ENCODE measurements at regions not wholly inside any gene's neighbourhood (a gene's known extent, or its start where the extent isn't known, plus 50 kb on each side); places are given as distances from the start of the nearest gene placed in this dataset.

DNA sequence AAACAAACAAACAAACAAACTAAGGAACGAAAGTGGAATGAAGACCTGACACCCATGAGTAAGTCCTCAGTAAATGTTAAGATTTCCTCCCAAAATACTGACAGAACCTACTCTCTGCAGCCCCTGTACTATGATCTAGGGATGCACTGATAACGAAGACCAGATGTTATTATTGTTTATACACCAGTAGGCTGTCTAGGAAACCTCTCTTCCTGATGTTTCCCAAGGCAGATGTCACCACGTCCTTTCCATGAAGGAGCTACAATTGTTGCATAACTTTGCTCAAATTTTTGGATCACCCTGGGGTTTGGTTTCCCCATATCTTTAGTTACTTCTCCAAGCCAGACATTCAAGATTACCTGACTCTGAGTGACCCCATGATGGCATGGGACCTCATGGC, 340.7 kb downstream of the MIAT start:
- intact Hi-C loops (cut with DNase I): no loop called here
- TF ChIP-seq, protein P1, sequence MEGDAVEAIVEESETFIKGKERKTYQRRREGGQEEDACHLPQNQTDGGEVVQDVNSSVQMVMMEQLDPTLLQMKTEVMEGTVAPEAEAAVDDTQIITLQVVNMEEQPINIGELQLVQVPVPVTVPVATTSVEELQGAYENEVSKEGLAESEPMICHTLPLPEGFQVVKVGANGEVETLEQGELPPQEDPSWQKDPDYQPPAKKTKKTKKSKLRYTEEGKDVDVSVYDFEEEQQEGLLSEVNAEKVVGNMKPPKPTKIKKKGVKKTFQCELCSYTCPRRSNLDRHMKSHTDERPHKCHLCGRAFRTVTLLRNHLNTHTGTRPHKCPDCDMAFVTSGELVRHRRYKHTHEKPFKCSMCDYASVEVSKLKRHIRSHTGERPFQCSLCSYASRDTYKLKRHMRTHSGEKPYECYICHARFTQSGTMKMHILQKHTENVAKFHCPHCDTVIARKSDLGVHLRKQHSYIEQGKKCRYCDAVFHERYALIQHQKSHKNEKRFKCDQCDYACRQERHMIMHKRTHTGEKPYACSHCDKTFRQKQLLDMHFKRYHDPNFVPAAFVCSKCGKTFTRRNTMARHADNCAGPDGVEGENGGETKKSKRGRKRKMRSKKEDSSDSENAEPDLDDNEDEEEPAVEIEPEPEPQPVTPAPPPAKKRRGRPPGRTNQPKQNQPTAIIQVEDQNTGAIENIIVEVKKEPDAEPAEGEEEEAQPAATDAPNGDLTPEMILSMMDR (IDR thresholded peaks at IDR 0.05; ENCODE audit: borderline replicate concordance, extremely low read depth, insufficient read depth): no peak

DNA sequence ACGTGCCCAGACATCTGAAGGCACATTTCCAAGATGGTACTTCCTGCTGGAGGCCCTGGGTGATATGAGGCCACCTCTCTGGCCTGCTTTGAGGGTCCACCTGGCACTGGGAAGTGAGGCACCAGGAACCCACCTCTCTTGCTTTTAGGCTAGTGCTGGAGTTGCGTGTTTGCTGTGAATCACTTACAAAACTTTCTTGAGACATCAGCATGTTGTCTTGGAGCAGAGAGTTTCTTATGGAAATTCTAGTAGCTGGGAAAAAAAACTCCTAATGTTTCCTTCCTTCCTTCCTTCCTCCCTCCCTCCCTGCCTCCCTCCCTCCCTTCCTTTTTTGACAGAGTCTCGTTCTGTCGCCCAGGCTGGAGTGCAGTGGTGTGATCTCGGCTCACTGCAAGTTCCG, 341.3 kb downstream of the MIAT start:
- no peaks in the 10 kb centered on the region for H3K4me1 ChIP-seq (ENCODE audit: control insufficient read depth in 2 of 3, insufficient read depth in 2 of 3, low read depth in 1 of 3, low read length in 3 of 3)
- no peak overlapping the region for H3K9ac ChIP-seq (ENCODE audit: low read length in 3 of 3)
- no peak overlapping the region for H3K27ac ChIP-seq (ENCODE audit: low read depth in 2 of 2, low read length in 2 of 2)
- TF ChIP-seq, protein P1 (IDR thresholded peaks at IDR 0.05; ENCODE audit: borderline replicate concordance, extremely low read depth, insufficient read depth): no peak
- DNase-seq (no peak), FAIRE-seq (no peak)
- H3K27me3 ChIP-seq (ENCODE audit: control insufficient read depth, insufficient read depth, low read length): no peaks in the 10 kb centered on the region
- intact Hi-C loops (cut with DNase I): no loop called here
- H3K9me3 ChIP-seq (ENCODE audit: control insufficient read depth in 2 of 3, insufficient read depth in 1 of 3, low read length in 3 of 3): no peaks in the 10 kb centered on the region
- no peaks in the 10 kb centered on the region for H3K36me3 ChIP-seq (ENCODE audit: control insufficient read depth in 2 of 3, insufficient read depth in 3 of 3, low read length in 3 of 3)
- no peak overlapping the region for H3K4me3 ChIP-seq (ENCODE audit: low read length in 3 of 3)

More for the DNA sequence above, 340.7 kb downstream of the MIAT start:
- FAIRE-seq (no peak), DNase-seq (no peak)
- no peaks in the 10 kb centered on the region for H3K36me3 ChIP-seq (ENCODE audit: control insufficient read depth in 2 of 3, insufficient read depth in 3 of 3, low read length in 3 of 3)
- H3K4me3 ChIP-seq (ENCODE audit: low read length in 3 of 3): no peak overlapping the region
- H3K27me3 ChIP-seq (ENCODE audit: control insufficient read depth, insufficient read depth, low read length): no peaks in the 10 kb centered on the region
- H3K27ac ChIP-seq (ENCODE audit: low read depth in 2 of 2, low read length in 2 of 2): no peak overlapping the region
- H3K9ac ChIP-seq (ENCODE audit: low read length in 3 of 3): no peak overlapping the region
- H3K4me1 ChIP-seq (ENCODE audit: control insufficient read depth in 2 of 3, insufficient read depth in 2 of 3, low read depth in 1 of 3, low read length in 3 of 3): no peaks in the 10 kb centered on the region
- no peaks in the 10 kb centered on the region for H3K9me3 ChIP-seq (ENCODE audit: control insufficient read depth in 2 of 3, insufficient read depth in 1 of 3, low read length in 3 of 3)

DNA sequence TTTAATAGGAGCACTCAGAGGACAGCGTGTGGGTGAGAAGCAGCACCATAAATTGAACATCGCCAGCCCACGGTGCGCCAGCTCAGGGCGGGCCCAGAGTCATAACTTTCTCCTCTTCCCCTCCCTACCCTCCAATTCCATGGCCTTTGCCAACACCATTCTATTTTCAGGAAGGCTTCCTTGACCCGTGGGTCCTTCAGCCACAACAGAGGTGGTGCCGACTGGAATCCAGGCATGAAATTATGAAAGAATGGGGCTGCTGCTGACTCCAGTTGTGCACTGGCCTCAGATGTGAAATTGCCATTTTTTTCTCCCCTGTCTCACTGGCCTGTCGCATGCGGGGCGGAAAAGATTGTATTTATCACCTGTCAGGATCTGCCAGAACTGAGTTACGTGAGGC, 345.9 kb downstream of the MIAT start:
- TF ChIP-seq, protein P1 (IDR thresholded peaks at IDR 0.05; ENCODE audit: borderline replicate concordance, extremely low read depth, insufficient read depth): no peak
- Histone ChIP-seq H3K9me3 (ENCODE audit: control insufficient read depth in 2 of 3, insufficient read depth in 1 of 3, low read length in 3 of 3) (no peaks in the 10 kb centered on the region), H3K36me3 (ENCODE audit: control insufficient read depth in 2 of 3, insufficient read depth in 3 of 3, low read length in 3 of 3) (no peaks in the 10 kb centered on the region), H3K27ac (ENCODE audit: low read depth in 2 of 2, low read length in 2 of 2) (no peak overlapping the region), H3K27me3 (ENCODE audit: control insufficient read depth, insufficient read depth, low read length) (no peaks in the 10 kb centered on the region), H3K9ac (ENCODE audit: low read length in 3 of 3) (no peak overlapping the region), H3K4me1 (ENCODE audit: control insufficient read depth in 2 of 3, insufficient read depth in 2 of 3, low read depth in 1 of 3, low read length in 3 of 3) (no peaks in the 10 kb centered on the region), H3K4me3 (ENCODE audit: low read length in 3 of 3) (no peak overlapping the region)
- FAIRE-seq: no peak
- intact Hi-C loops (cut with DNase I): no loop called here
- DNase-seq: no peak

DNA sequence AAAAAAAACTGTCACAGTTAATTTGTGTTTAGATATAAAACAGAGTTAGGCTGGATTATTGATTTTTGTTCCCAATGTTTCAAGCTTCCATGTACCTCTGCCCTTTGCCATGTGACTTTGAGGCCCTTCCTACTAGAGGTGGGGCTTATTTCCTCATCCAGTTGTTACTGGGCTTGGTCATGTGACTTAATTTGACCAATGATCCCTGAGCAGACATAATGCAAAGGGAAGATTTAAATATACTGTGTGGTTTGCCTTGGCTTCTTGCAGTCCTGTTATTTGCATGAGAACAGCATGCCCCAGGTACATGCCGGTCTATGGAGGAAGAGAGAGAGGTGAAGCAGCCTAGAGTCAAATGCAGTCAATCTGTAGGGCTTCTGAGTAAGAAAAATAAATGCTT, 347.0 kb downstream of the MIAT start:
- Histone ChIP-seq H3K27me3 (ENCODE audit: control insufficient read depth, insufficient read depth, low read length) (no peaks in the 10 kb centered on the region), H3K36me3 (ENCODE audit: control insufficient read depth in 2 of 3, insufficient read depth in 3 of 3, low read length in 3 of 3) (no peaks in the 10 kb centered on the region), H3K4me3 (ENCODE audit: low read length in 3 of 3) (no peak overlapping the region), H3K4me1 (ENCODE audit: control insufficient read depth in 2 of 3, insufficient read depth in 2 of 3, low read depth in 1 of 3, low read length in 3 of 3) (no peaks in the 10 kb centered on the region), H3K27ac (ENCODE audit: low read depth in 2 of 2, low read length in 2 of 2) (no peak overlapping the region), H3K9me3 (ENCODE audit: control insufficient read depth in 2 of 3, insufficient read depth in 1 of 3, low read length in 3 of 3) (no peaks in the 10 kb centered on the region), H3K9ac (ENCODE audit: low read length in 3 of 3) (no peak overlapping the region)
- TF ChIP-seq, protein P1 (IDR thresholded peaks at IDR 0.05; ENCODE audit: borderline replicate concordance, extremely low read depth, insufficient read depth): no peak
- intact Hi-C loops (cut with DNase I): no loop called here
- FAIRE-seq: no peak
- DNase-seq: no peak

Data from kidney (tissue), 13 donors.